AG20443 (cell line): ENCODE measurements at regions not wholly inside any gene's neighbourhood (a gene's known extent, or its start where the extent isn't known, plus 50 kb on each side); places are given as distances from the start of the nearest gene placed in this dataset.
"Not testable (repeated sequence)": the region's sequence is repeated elsewhere in the genome, so short reads cannot be mapped to it uniquely, and the experiment has no call there.

Experiments
- DNase-seq: peaks from one replicate; pipeline ENCODE4 v3.0.0; 2012; ENCODE audit warnings: low spot score, mixed read lengths

DNA sequence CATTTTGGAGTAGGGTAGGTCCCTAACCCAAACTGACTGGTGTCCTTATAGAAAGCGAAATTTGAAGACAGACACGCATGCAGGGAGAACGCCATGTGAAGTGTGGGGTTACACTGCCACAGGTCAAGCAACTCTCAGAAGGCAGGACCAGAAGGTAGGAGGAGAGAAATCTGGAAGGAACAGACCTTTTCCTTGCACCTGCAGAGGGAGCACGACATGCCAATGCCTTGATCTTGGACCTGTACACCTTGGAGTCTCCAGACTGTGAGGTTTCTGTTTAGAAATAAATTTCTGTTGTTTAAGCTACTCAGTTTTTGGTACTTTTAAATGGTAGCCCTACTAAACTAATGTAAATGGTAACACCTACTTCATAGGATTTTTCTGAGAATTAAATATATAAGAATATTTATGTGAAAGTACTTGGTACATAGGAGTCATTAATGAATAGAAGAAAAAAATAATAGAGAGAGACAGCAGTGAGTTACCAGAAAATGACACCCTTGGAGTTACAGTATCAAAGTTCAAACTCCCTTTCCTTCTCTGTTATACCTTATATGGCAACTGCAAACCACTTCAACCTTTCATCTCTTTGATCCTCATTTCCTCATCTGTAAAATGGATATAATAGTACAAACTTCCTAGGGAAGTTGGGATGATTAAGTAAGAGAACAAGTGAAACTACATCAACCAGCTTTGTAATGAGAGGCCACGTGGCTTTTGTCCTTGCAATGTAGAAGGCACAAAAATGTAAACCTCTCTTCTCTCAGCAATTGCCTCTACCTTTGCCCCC, 184.9 kb upstream of the PARD3B start:
- no peak for DNase-seq

DNA sequence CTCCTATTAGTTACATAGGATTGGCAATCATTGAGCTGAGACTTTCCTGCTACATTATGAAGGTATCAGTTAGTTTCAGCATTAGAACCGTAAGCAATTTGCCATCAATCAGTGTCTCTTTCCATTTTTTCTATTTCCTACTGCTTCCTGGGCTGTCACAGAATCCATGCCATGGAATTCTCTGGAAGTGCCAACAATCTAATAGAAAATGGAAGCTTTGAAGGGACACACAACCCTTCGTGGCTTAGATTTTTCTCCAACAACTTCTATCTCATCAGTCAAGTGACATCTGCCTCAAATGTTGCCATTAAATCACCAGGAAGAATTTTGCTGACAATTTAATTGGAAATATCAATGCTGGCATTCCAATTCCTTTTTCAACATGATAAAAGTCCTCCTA, 183.5 kb upstream of the PARD3B start:
- no peak for DNase-seq

DNA sequence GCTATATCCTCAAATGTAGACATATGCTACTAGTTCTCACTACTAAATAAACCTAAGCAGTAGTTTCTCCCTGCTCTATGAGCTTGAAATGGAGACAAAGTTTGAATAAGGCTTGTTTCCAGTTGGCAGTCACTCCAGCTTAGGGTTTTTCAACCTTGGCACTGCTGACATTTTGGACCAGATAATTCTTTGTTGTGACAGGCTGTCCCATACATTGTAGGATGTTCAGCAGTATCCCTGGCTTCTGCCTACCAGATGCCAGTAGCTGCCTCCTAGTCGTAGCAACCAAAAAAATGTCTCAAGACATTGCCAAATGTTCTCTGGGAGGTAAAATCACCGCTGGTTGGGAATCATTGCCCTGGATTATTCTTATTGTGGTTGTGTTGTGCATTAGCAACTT, 182.7 kb upstream of the PARD3B start:
- no peak for DNase-seq

DNA sequence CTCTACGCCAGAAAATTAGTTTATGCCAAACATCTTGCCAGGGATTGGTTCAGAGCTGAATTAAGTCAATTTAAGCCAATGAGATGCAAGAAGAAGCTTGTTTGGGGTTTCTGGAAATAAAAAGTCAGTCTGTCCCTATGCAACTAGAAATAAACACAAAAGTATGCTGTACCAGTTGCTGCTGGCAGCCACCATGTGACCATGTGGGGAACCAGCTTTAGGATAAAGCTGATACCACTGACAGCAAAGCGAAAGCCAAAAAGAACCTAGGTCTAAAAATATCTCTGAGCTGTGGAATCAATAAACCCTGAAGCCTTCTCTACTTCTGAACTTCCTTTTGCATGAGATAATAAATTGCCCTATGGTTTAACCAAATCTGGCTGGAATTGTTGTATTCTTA, 181.8 kb upstream of the PARD3B start:
- no peak for DNase-seq

DNA sequence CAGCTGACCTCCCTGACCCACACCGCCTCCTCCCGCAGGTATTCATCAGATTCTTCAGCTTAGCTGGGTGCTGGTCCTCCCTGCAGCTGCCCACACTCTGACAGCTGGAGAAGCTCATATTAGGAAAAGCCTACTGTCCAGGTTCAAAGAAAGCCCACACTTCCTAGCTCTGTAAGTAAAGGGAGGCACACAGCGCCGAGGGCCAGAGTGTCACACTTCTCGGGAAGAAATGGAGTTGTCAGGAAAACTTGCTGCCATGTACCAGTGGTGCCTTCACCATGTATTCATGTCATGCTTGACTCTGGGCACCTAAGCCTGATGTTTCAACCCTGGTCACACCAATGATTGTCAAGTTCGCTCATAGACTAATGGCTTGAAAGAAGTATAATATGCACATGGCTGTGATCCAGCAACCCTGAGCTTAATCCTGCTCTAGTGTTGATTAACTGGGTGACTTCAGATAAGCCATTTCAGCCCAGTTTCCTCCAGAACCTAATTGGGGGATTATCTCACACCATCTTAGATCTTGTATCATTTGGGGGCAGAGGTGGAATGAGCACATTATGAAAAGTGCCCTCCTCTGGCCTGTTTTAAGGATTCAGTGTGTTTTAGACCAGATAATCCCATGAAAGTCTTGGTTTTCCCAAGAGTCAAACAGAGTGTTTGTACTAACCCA, 180.3 kb upstream of the PARD3B start:
- DNase-seq: no peak

DNA sequence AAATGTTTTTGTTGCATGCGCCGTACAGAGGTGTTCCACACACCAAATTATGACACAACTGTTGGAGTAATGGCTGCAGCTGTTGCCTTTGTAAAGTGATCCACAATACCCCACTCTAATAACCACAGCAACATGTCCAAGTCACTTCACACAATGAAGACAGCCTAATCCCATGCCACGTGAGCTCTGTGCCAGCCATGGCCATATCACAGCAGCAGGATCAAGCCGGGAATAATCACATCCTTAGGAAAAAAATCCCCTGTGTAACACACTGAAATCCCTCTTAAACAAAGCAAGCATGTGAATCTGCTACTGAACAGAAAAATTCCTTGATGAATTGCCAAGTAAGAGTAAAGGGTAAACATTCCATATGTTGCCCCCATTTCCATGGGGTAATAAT, 179.5 kb upstream of the PARD3B start:
- no peak for DNase-seq

DNA sequence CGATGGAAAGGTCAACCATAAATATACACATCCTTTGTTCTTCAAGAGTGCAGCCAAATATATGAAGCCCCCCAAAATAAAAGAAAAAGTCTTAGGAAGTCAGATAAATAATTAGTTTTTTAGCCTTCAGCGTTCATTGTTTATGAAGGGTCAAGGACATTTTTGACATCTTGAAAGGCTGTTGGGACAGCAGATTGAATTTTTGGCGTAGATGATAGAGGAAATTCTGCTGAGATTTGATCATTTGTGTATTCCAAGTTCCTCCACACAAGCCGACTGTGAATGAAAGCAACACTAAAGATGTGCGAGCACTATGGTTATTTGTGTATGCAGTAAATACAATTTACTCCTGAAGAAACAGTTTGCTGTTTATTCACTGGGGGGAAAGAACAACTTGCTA, 177.8 kb upstream of the PARD3B start:
- DNase-seq: no peak

DNA sequence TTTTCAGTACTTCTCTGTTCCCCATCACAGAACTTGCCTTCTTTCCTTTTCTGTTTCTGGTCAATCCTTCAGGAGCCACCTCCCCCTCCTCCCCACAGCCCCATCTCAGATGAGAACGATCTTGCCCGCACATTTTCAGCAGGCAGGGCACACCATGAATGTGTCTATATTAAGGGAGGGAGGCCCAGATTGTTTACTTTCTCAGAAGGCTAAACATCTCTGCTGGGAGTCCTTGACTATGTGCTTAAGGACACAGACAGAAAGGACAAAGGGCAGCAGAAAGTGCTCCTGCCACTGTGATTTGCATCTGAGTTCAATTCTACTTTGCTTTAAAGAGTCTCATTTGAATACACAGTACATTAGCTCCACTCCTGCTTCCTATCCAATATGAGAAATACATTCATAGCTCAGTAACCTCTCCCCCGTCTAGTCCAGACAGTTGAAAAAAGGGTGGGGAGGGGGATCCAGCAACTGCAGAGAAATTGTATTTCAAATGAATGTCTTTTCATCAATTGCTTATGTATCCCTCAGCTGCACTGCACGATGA, 175.0 kb upstream of the PARD3B start:
- no peak for DNase-seq

DNA sequence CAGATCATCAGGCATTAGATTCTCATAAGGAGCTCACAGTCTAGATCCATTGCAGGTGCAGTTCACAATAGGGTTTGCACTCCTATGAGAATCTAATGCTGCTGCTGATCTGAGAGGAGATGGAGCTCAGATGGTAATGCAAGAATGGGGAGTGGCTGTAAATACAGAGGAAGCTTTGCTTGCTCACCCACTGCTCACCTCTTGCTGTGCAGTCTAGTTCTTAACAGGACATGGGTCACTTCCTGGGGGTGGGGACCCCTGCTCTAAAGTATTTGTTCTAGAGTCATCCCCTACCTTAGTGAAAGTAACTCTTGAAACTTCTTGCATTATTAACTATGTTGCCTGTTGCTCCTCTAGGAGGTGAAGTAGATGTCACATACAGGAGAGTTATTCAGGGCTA, 171.3 kb upstream of the PARD3B start:
- no peak for DNase-seq

DNA sequence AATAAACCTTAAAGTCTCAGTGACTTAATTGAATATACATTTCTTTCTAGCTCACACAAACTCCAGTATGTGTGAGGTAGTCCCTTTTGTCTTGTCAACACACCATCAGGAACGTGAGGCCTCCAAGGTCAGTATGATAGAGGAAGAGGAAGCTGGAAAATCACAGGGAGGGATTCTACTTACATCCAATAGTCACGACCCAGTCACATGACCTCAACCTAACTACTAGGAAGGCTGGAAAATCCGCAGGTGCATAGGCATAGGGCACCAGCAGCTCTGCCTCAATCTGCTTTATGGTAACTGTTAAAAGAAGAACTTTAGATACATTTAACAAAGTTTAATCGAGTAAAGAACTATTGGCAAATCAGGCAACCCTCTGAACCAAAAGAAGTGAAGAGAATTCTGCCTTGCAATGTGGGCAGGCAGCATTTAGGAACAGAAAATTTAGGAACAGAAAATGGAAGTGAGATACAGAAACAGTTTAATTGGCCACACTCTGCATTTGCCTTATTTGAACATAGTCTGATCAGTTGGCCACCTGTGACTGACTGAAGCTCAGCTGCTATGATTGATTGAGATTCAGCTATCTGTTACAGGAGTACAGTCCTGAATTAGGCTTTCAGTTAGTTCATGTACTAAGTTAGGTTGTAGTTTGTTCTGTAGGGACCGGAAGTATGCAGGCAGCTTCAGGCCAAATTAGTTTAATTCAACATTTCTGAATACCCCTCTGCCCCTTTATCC, 165.0 kb upstream of the PARD3B start:
- DNase-seq: no peak

DNA sequence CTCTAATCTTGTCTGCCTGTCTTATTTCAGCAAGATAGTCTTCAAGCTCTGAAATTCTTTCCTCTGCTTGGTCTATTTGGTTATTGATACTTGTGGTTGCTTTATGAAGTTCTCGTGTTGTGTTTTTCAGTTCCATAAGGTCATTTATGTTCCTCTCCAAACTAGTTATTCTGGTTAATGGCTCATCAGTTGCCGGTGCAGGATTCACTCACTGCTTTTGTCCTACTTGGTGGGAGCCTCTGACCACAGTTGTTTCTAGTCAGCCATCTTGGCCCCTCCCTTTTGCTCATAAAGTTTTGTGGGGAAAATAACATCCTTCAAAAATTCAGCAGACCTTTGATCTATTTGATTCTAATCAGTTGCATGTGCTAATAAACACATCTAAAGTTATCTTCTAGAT, 158.6 kb upstream of the PARD3B start:
- DNase-seq: no peak

DNA sequence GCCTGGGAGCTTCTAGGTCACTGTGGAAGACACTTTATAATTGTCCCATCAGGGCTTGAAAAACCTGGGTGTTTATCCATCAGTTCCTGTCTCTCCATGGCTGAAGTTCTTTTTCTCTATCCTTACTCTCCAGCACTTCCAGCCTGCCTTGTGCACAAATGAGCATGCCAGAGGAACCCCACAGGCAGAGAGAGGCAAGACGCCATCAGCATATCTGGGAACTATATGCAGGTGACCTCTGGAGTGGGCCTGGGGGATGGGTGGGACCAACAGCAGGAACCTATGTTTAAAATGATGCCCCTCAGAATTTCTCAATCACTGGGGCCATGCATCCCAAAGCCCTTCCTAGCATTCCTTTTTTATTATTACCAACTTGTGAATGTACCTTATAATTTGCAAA, 156.2 kb upstream of the PARD3B start:
- DNase-seq: no peak

DNA sequence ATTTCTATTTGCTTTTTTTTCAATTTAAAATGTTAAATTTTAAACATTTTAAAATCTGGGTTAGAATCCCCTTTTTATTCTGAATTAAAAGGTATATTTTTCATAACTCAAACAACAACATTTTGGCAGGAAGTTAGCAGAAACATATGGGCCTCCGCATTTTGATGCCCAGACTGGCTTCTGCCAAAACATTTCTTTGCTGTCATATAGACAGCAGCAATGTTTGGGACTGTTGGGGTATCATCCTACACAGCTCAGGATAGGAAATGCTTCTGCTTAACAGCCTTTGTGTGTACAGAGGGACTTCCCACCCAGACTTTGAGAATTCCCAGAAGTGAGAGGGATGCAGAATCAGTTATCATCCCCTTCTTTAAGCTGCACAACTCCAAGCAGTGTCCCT, 155.4 kb upstream of the PARD3B start:
- no peak for DNase-seq

DNA sequence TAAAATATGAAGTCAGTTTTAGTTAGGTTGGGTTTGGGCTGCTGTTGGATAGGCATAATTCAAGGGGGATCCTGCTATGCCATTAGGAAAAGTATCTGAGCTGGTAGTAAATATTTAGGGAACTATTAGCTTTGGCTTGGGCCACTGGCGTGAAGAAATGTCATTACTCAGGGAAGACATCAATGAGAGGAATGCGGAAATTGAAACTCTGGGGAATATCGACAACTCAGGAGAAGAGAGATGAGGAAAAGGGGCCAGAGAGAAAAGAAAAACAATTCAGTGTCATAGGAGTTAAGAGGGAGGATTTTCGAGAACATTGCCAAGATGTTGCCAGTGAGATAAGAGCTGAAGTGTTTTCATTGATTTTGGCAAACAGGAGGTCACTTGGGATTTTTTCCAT, 149.7 kb upstream of the PARD3B start:
- no peak for DNase-seq

DNA sequence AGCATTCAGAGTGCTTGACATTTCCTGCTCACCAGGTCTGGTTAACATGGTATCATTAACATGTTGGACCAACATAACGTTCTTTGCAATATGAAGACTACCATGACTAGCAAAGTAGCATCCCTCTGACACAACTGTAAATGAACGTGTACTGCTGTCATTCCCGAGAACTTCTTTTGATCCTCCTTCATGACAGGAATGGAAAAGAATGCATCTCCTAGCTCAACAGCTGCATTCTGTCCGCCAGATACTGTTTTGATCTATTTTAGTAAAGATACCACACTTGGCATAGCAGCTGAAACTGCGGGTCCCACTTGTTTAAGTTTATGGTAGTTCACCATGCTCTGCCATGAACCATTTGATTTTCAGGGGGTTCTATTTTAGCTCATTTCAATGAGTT, 144.2 kb upstream of the PARD3B start:
- DNase-seq: no peak

DNA sequence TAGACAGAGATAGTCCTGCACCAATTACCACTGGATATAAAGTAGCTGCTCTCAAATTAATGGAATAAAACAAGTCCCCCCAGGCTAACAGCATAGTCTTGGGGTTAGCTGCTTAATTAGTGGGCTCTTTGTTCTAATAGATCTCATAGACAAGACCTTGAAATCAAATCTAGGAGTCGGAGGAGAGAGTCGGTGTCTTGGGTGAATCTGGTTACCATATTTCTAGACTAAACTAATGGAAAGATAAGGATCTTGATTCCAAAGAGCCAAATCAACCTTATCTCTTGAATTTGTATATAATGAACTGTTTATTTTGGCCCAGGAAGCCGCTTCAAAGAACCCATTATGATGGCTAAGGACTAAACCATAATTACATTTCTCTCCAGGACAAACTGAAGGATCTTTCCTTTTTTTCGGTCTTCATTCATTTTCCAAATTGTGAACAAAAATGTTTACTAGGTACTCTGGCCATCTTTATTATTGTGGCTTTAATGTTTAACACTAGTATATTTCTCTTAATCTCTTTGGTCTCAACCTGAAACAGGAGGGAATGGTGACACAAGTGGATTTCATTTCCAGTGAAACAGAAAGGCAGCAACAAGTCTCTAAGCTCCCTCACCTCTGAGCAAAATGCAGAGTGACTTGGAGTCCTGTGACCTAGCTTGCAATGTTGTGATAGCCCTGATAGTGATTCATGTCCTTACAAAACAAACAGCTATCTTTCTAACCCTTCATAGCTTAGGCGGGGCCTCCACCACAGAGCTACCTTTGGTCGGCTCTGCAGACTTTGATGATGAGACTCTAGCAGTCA, 137.9 kb upstream of the PARD3B start:
- no peak for DNase-seq

DNA sequence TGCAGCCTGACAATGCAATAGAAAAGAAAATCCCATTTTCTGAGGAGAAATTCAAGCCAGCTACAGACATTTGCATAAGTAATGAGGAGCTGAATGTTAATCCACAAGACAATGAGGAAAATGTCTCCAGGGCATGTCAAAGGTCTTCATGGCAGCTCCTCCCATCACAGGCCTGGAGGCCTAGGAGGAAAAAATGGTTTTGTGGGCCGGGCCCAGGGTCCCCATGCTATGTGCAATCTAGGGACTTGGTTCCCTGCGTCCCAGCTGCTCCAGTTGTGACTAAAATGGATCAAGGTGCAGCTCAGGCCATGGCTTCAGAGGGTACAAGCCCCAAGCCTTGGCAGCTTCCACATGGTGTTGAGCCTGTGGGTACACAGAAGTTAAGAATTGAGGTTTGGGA, 132.5 kb upstream of the PARD3B start:
- DNase-seq: not testable (repeated sequence)

DNA sequence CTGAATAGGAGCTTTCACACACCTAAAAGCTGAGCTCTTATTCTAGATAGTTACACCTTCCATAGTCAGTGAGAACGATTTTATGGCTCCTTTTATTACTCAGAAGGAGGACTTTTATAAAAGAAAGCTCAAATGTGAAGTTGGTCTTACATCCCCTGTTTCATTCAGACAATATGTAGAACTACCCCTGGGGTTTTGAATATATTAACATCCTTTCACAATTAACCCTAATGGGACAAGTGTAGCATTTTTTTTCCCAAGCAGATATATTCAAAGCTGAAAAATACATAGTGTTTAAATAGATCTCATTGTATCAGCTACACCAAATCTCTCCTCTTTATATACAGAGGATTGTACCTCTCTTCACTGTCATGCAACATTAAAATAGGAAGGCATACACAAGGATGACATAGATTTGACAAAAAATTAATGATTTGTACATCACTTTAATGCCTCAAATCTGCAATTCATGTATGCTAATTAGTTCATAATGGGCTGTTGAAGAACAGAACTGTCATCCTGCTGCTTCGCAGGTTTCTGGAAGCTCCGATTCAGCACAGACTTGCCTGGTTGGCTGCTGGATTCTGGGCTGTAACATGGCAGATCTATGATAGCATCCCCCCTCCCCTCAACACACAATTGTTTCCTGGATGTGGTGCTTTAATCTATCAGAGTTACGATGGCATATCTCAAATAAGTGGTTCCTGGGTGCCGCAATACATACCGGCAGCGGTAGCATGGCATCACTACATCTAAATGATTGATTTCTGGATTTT, 129.7 kb upstream of the PARD3B start:
- no peak for DNase-seq

DNA sequence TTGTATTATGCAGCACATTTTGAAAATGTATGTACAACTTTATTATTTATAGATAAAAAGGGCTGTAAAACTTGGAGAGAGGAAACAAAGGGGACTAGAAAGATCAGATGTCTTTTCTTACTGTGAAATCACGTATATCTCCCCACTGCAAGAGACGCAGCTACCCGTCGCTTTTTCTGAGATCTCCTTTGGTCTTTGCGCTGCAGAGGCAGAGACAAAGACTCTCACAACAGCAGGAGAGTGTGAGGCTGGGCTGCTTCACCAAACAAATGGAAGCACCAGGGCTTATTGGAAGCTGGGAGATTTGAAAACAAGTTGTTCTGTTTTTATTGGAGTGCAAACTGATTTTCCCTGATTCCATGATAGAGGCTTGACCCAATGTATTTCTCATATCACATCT, 129.0 kb upstream of the PARD3B start:
- no peak for DNase-seq

DNA sequence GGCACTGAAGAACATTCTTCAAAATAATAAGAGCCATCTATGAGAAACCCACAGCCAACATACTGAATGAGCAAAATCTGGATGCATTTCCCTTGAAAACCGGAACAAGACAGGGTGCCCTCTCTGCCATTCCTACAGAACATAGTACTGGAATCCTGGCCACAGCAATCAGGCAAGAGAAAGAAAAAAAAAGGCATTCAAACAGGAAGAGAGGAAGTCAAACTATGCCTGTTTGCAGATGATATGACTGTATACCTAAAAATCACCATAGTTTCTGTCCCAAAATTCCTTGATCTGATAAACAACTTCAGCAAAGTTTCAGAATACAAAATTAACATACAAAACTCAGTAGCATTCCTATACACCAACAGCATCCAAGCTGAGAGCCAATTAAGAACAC, 119.5 kb upstream of the PARD3B start:
- DNase-seq: no peak

DNA sequence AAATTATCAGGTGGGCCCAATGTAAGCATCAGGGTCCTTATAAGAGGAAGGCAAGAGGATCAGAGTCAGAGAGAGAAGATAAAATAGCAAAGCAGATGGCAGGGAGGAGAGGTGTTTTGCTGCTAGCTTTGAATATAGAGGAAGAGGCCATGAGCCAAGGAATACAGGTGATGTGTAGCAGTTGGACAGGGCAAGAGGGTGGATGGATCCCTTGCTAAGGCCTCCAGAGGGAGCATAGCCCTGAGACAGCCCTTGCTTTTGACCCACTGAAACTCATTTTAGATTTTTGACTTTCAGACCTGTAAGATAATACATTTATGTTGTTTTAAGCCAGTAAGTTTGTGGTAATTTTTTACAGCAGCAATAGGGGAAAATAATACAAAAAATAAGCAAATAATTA, 116.6 kb upstream of the PARD3B start:
- DNase-seq: no peak
